HCT116 (cell line): ENCODE measurements at regions not wholly inside any gene's neighbourhood (a gene's known extent, or its start where the extent isn't known, plus 50 kb on each side); places are given as distances from the start of the nearest gene placed in this dataset.

Experiments
- ATAC-seq: fragments of 200-7000 bp; cut with Tn5 transposase; 2 replicates; pipeline ENCODE4 v1.9.1; 2020; ENCODE audit warnings: mild to moderate bottlenecking, moderate library complexity
- BruUV-seq: library from RNA; stranded (reverse); fragments of 400-500 nt; replicated peaks from 2 replicates; lab custom pipeline; 2021; lab: Mats Ljungman, UMichigan
- CTCF ChIA-PET: fragments of 300-600 bp; sonication (Branson Sonifier 250); formaldehyde crosslinking; loops from one replicate; lab custom pipeline; 2021; ENCODE audit warnings: antibody characterized with exemption; lab: Charles Lee
- POLR2A ChIA-PET: fragments of 300-600, 350-600 bp; sonication (Branson Sonifier 250); formaldehyde crosslinking; loops from one replicate; lab custom pipeline; 2021; ENCODE audit warnings: antibody characterized with exemption; lab: Charles Lee
- RAD21 ChIA-PET, 2 experiments: fragments of 300-600 bp; sonication (Branson Sonifier 250); formaldehyde crosslinking; loops; one replicate each; lab custom pipeline; 2023; ENCODE audit warnings: low total read pairs in 2 of 2; ENCODE audit not compliant: uncharacterized antibody in 2 of 2, unreplicated experiment in 2 of 2, low non-redundant PET in 1 of 2; lab: Charles Lee
- DNase-seq: peaks from one replicate; pipeline ENCODE4 v3.0.0-alpha.2; 2010; ENCODE audit warnings: low read depth, low spot score
- H2AFZ ChIP-seq: fragments of 200-600 bp; shearing (Covaris generic), sonication (generic); 2 replicates; pipeline ENCODE4 v1.6.1; 2017; ENCODE audit warnings: low read depth, mixed run types, mixed read lengths, antibody characterized with exemption, low read length; ENCODE audit not compliant: poor library complexity, severe bottlenecking
- H3K27ac ChIP-seq: 2 replicates; pipeline ENCODE4 v1.5.1; 2012; ENCODE audit warnings: low read depth, low read length
- H3K27me3 ChIP-seq: fragments of 200-600 bp; sonication (generic); 2 replicates; pipeline ENCODE4 v1.6.1; 2016; ENCODE audit warnings: mixed run types, low read length, mixed read lengths; ENCODE audit not compliant: insufficient read depth
- H3K36me3 ChIP-seq, 2 experiments: fragments of 200-500 bp in 1 of 2; fragments of 200-600 bp in 1 of 2; sonication (Bioruptor generic) in 1 of 2; sonication (generic) in 1 of 2; 2 replicates each; pipeline versions ENCODE4 v1.5.1 to v1.6.1; 2014 to 2016; ENCODE audit warnings: low read length in 2 of 2, inconsistent platforms in 1 of 2, mixed read lengths in 1 of 2, mixed run types in 1 of 2; ENCODE audit not compliant: insufficient read depth in 2 of 2, control insufficient read depth in 1 of 2
- H3K4me1 ChIP-seq, 2 experiments: fragments of 200-600 bp in 1 of 2; sonication (generic) in 1 of 2; 2 replicates each; pipeline versions ENCODE4 v1.5.1 to v1.6.1; 2012 to 2017; ENCODE audit warnings: low read length in 2 of 2, inconsistent platforms in 1 of 2, mild to moderate bottlenecking in 1 of 2, mixed read lengths in 1 of 2, mixed run types in 1 of 2, moderate library complexity in 1 of 2; ENCODE audit not compliant: insufficient read depth in 2 of 2, control insufficient read depth in 1 of 2
- H3K4me2 ChIP-seq: fragments of 200-600 bp; sonication (generic); 2 replicates; pipeline ENCODE4 v1.6.1; 2017; ENCODE audit warnings: mixed run types, low read length, mixed read lengths
- H3K4me3 ChIP-seq, 2 experiments: fragments of 200-600 bp in 1 of 2; sonication (generic) in 1 of 2; replicated peaks in 1 of 2; 2 replicates each; pipeline ENCODE4 v1.5.1; 2011 to 2016; ENCODE audit warnings: low read length in 2 of 2, control low read depth in 1 of 2, low read depth in 1 of 2, mild to moderate bottlenecking in 1 of 2, mixed read lengths in 1 of 2, mixed run types in 1 of 2
- H3K79me2 ChIP-seq: fragments of 200-600 bp; sonication (generic); 2 replicates; pipeline ENCODE4 v1.6.1; 2017; ENCODE audit warnings: mild to moderate bottlenecking, mixed run types, low read length, moderate library complexity, mixed read lengths; ENCODE audit not compliant: insufficient read depth
- H3K9ac ChIP-seq: fragments of 200-600 bp; sonication (generic); 2 replicates; pipeline ENCODE4 v1.6.1; 2016; ENCODE audit warnings: low read length, mixed read lengths
- H3K9me2 ChIP-seq: fragments of 200-600 bp; sonication (generic), shearing (Covaris generic); 2 replicates; pipeline ENCODE4 v1.6.1; 2017; ENCODE audit warnings: mixed run types, mild to moderate bottlenecking, moderate library complexity; ENCODE audit not compliant: insufficient read depth
- H3K9me3 ChIP-seq, 2 experiments: fragments of 200-500 bp in 1 of 2; fragments of 200-600 bp in 1 of 2; sonication (Bioruptor generic) in 1 of 2; sonication (generic) in 1 of 2; 2 replicates each; pipeline ENCODE4 v1.6.1; 2014 to 2017; ENCODE audit warnings: low read length in 2 of 2, mixed read lengths in 2 of 2, inconsistent platforms in 1 of 2, low read depth in 1 of 2, mild to moderate bottlenecking in 1 of 2, mixed run types in 1 of 2, moderate library complexity in 1 of 2; ENCODE audit not compliant: control insufficient read depth in 1 of 2, insufficient read depth in 1 of 2
- H4K20me1 ChIP-seq: fragments of 200-600 bp; sonication (generic), shearing (Covaris generic); 2 replicates; pipeline ENCODE4 v1.6.1; 2017; ENCODE audit warnings: mixed run types, mild to moderate bottlenecking, moderate library complexity; ENCODE audit not compliant: insufficient read depth
- ATF3 ChIP-seq: IDR thresholded peaks from 2 replicates; pipeline ENCODE4 v1.6.1; 2012
- CBX3 ChIP-seq: IDR thresholded peaks from 2 replicates; pipeline ENCODE4 v1.6.1; 2012; ENCODE audit warnings: low read depth
- CEBPB ChIP-seq: IDR thresholded peaks from 2 replicates; pipeline ENCODE4 v1.6.1; 2012; ENCODE audit warnings: low read depth
- CTCF ChIP-seq, 3 experiments: fragments of 200-600 bp in 1 of 3; sonication (generic) in 1 of 3; IDR thresholded peaks in 2 of 3; conservative IDR thresholded peaks in 1 of 3; 2 replicates each; pipeline ENCODE4 v1.5.1; 2012 to 2017; ENCODE audit warnings: low read depth in 2 of 3, low read length in 2 of 3, antibody characterized with exemption in 1 of 3, borderline replicate concordance in 1 of 3, control low read depth in 1 of 3, mild to moderate bottlenecking in 1 of 3, mixed read lengths in 1 of 3, mixed run types in 1 of 3, moderate library complexity in 1 of 3; ENCODE audit not compliant: insufficient read depth in 1 of 3
- EGR1 ChIP-seq: IDR thresholded peaks from 2 replicates; pipeline ENCODE4 v1.6.1; 2012; ENCODE audit warnings: low read depth
- ELF1 ChIP-seq: IDR thresholded peaks from 2 replicates; pipeline ENCODE4 v1.6.1; 2012; ENCODE audit warnings: low read depth, borderline replicate concordance
- EZH2 ChIP-seq: fragments of 200-600 bp; sonication (generic); IDR thresholded peaks from 2 replicates; pipeline ENCODE4 v1.6.1; 2017; ENCODE audit warnings: antibody characterized with exemption, mixed run types
- POLR2A ChIP-seq: IDR thresholded peaks from 2 replicates; pipeline ENCODE4 v1.7.0; 2011; ENCODE audit warnings: borderline replicate concordance; ENCODE audit not compliant: insufficient read depth, insufficient read length; ENCODE audit errors: extremely low read depth
- POLR2AphosphoS5 ChIP-seq: IDR thresholded peaks from 2 replicates; pipeline ENCODE4 v1.6.1; 2011; ENCODE audit warnings: mild to moderate bottlenecking, low read depth, low read length, moderate library complexity
- RAD21 ChIP-seq: IDR thresholded peaks from 2 replicates; pipeline ENCODE4 v1.6.1; 2012; ENCODE audit warnings: low read depth, mild to moderate bottlenecking
- SIN3A ChIP-seq: IDR thresholded peaks from 2 replicates; pipeline ENCODE4 v1.6.1; 2012; ENCODE audit warnings: low read depth
- SP1 ChIP-seq: IDR thresholded peaks from 2 replicates; pipeline ENCODE4 v1.6.1; 2012; ENCODE audit warnings: low read depth
- TCF7L2 ChIP-seq: IDR thresholded peaks from 2 replicates; pipeline ENCODE4 v1.7.0; 2011; ENCODE audit warnings: borderline replicate concordance, inconsistent platforms; ENCODE audit not compliant: insufficient read depth, insufficient read length; ENCODE audit errors: extremely low read depth
- YY1 ChIP-seq: IDR thresholded peaks from 2 replicates; pipeline ENCODE4 v1.6.1; 2011; ENCODE audit warnings: low read length, low read depth, moderate library complexity, mild to moderate bottlenecking; ENCODE audit not compliant: insufficient replicate concordance; ENCODE audit errors: extremely low read depth
- ZBTB33 ChIP-seq: IDR thresholded peaks from 2 replicates; pipeline ENCODE4 v1.6.1; 2011; ENCODE audit warnings: mild to moderate bottlenecking, low read length, moderate library complexity; ENCODE audit not compliant: insufficient replicate concordance; ENCODE audit errors: extremely low read depth
- ZFX ChIP-seq: fragments of 450-650 bp; IDR thresholded peaks from 2 replicates; pipeline ENCODE4 v1.6.1; 2017
- intact Hi-C: fragments of 100-400 bp; cut with micrococcal nuclease; formaldehyde crosslinking; loops from 2 replicates; pipeline ENCODE4 v1.10.0; 2022

- BruUV-seq: no TSS peak
- POLR2A ChIA-PET: interaction anchor here (2.0 kb wide), 1 partner anchor 9 kb away, joined by 6 read pairs; no protein-coding TSS in a partner anchor
- peak overlapping the region; percentile 22 for H3K9ac ChIP-seq
Observed at GRCh38 chr2:226664140-226664539, 135.5 kb downstream of the IRS1 start.

GRCh38 chr2:226661789-226662545 lies 137.7 kb downstream of the IRS1 start:
- Histone ChIP-seq H3K9me3 (no peaks in the 10 kb centered on the region), H3K9ac (peak overlapping the region; percentile 68), H3K27ac (peak overlapping the region; percentile 98), H3K4me3 (peak overlapping the region; percentile 26 to 35), H2AFZ (no peak overlapping the region), H3K4me2 (peak overlapping the region; percentile 70), H3K4me1 (peaks cover 90 to 99% of the 10 kb centered on the region in 2 experiments), H4K20me1 (no peaks in the 10 kb centered on the region), H3K27me3 (no peaks in the 10 kb centered on the region), H3K36me3 (0 out of 4 replicates have a peak, but pooled peaks cover 0 to 7% of the 10 kb centered on the region in 2 experiments), H3K79me2 (peaks cover 57% of the 10 kb centered on the region), H3K9me2 (no peaks in the 10 kb centered on the region)
- ChIA-PET RAD21 (no interaction called here), CTCF (no interaction called here), POLR2A (interaction anchor here (1.0 to 2.4 kb wide), 5 partner anchors 10 to 477 kb away, joined by 3 to 10 read pairs (median 5); no protein-coding TSS in a partner anchor)
- ATAC-seq: peak; percentile 78
- BruUV-seq: TSS peak; percentile 86
- DNase-seq: peak; percentile 88
- intact Hi-C loops: no loop called here
- TF ChIP-seq ZBTB33 (peak; percentile 69), CTCF (IDR thresholded peaks at IDR 0.05 in 2 of 3, conservative IDR thresholded peaks at IDR 0.05 in 1 of 3; ENCODE audit: borderline replicate concordance in 1 of 3, insufficient read depth in 1 of 3, low read depth in 2 of 3, low read length in 2 of 3) (no peak), ELF1 (no peak), EGR1 (no peak), SIN3A (no peak), POLR2AphosphoS5 (peak; percentile 73), TCF7L2 (peak; percentile 55), EZH2 (no peak), ATF3 (no peak)

More at GRCh38 chr2:226664140-226664539, 135.5 kb downstream of the IRS1 start:
- Histone ChIP-seq H3K27ac (peak overlapping the region; percentile 98), H3K79me2 (peaks cover 35% of the 10 kb centered on the region), H3K9me2 (no peaks in the 10 kb centered on the region), H2AFZ (no peak overlapping the region), H4K20me1 (no peaks in the 10 kb centered on the region), H3K4me2 (0 out of 2 replicates have a peak overlapping the region, but pooled peaks have one; percentile 3), H3K4me1 (peaks cover 83 to 93% of the 10 kb centered on the region in 2 experiments), H3K27me3 (no peaks in the 10 kb centered on the region), H3K9me3 (no peaks in the 10 kb centered on the region), H3K4me3 (no peak overlapping the region), H3K36me3 (0 out of 4 replicates have a peak, but pooled peaks cover 0 to 7% of the 10 kb centered on the region in 2 experiments)
- intact Hi-C loops: no loop called here
- RAD21 ChIA-PET: no interaction called here
- CTCF ChIA-PET: no interaction called here
- no peak for TF ChIP-seq CEBPB
- TF ChIP-seq ZFX: peak; percentile 28; the same call in 1 of the 2 replicates
- peak; percentile 80 for TF ChIP-seq TCF7L2
- no peak for TF ChIP-seq SP1
- no peak for TF ChIP-seq CBX3
- no peak for TF ChIP-seq RAD21
- TF ChIP-seq YY1: peak; percentile 35
- peak; percentile 59 for TF ChIP-seq POLR2AphosphoS5
- no peak for TF ChIP-seq POLR2A
- DNase-seq (no peak), ATAC-seq (no peak)
